ENCODE measurements at regions not wholly inside any gene's neighbourhood (a gene's known extent, or its start where the extent isn't known, plus 50 kb on each side); places are given as distances from the start of the nearest gene placed in this dataset.
"Not testable (repeated sequence)": the region's sequence is repeated elsewhere in the genome, so short reads cannot be mapped to it uniquely, and the experiment has no call there.

GRCh38 chr10:109237682-109238081, 685.6 kb downstream of the XPNPEP1 start:
- H3K4me3 ChIP-seq (ENCODE audit: low read length, poor library complexity, severe bottlenecking) = no peak overlapping the region
- H3K79me2 ChIP-seq (ENCODE audit: insufficient read depth, low read length) = no peaks in the 10 kb centered on the region
- no peak overlapping the region for H3K4me2 ChIP-seq (ENCODE audit: low read depth, low read length, poor library complexity, severe bottlenecking)
- H3K36me3 ChIP-seq (ENCODE audit: insufficient read depth, low read length) = no peaks in the 10 kb centered on the region
- H3K27me3 ChIP-seq (ENCODE audit: insufficient read depth, low read length, poor library complexity, severe bottlenecking) = no peaks in the 10 kb centered on the region
- H3F3A ChIP-seq (ENCODE audit: low read depth) = no peaks in the 10 kb centered on the region
- H3K4me1 ChIP-seq (ENCODE audit: insufficient read depth, low read length, poor library complexity, severe bottlenecking) = no peaks in the 10 kb centered on the region
- TF ChIP-seq CTCF (conservative IDR thresholded peaks at IDR 0.05; ENCODE audit: low read length) (no peak), EZH2phosphoT487 (IDR thresholded peaks at IDR 0.05; ENCODE audit: borderline replicate concordance) (no peak)
- H3K9me2 ChIP-seq (replicated peaks; ENCODE audit: low read depth, low read length) = no peaks in the 10 kb centered on the region
- H3K9me3 ChIP-seq (ENCODE audit: insufficient read depth, low read depth, low read length) = no peaks in the 10 kb centered on the region
- H3K9ac ChIP-seq (ENCODE audit: low read depth, low read length, poor library complexity, severe bottlenecking) = no peak overlapping the region
- H4K20me1 ChIP-seq (ENCODE audit: insufficient read depth, low read length, poor library complexity, severe bottlenecking) = no peaks in the 10 kb centered on the region
- no peak overlapping the region for H2AFZ ChIP-seq (ENCODE audit: low read length)

- Histone ChIP-seq H3K79me2 (ENCODE audit: insufficient read depth, low read length) (no peaks in the 10 kb centered on the region), H3F3A (ENCODE audit: low read depth) (no peaks in the 10 kb centered on the region), H4K20me1 (ENCODE audit: insufficient read depth, low read length, poor library complexity, severe bottlenecking) (no peaks in the 10 kb centered on the region), H3K9ac (ENCODE audit: low read depth, low read length, poor library complexity, severe bottlenecking) (no peak overlapping the region), H3K9me3 (ENCODE audit: insufficient read depth, low read depth, low read length) (no peaks in the 10 kb centered on the region), H3K4me1 (ENCODE audit: insufficient read depth, low read length, poor library complexity, severe bottlenecking) (no peaks in the 10 kb centered on the region), H3K9me2 (replicated peaks; ENCODE audit: low read depth, low read length) (no peaks in the 10 kb centered on the region), H2AFZ (ENCODE audit: low read length) (no peak overlapping the region), H3K27me3 (ENCODE audit: insufficient read depth, low read length, poor library complexity, severe bottlenecking) (no peaks in the 10 kb centered on the region), H3K4me3 (ENCODE audit: low read length, poor library complexity, severe bottlenecking) (no peak overlapping the region), H3K36me3 (ENCODE audit: insufficient read depth, low read length) (no peaks in the 10 kb centered on the region), H3K4me2 (ENCODE audit: low read depth, low read length, poor library complexity, severe bottlenecking) (no peak overlapping the region)
- TF ChIP-seq CTCF (conservative IDR thresholded peaks at IDR 0.05; ENCODE audit: low read length) (no peak), EZH2phosphoT487 (IDR thresholded peaks at IDR 0.05; ENCODE audit: borderline replicate concordance) (no peak)
These were observed 686.3 kb downstream of the XPNPEP1 start for GRCh38 chr10:109237050-109237449.

- not testable (repeated sequence) for H3K9me3 ChIP-seq (ENCODE audit: insufficient read depth, low read depth, low read length); H3K79me2 ChIP-seq (ENCODE audit: insufficient read depth, low read length); H3F3A ChIP-seq (ENCODE audit: low read depth); H2AFZ ChIP-seq (ENCODE audit: low read length); H3K27me3 ChIP-seq (ENCODE audit: insufficient read depth, low read length, poor library complexity, severe bottlenecking); H4K20me1 ChIP-seq (ENCODE audit: insufficient read depth, low read length, poor library complexity, severe bottlenecking); H3K4me3 ChIP-seq (ENCODE audit: low read length, poor library complexity, severe bottlenecking); H3K4me1 ChIP-seq (ENCODE audit: insufficient read depth, low read length, poor library complexity, severe bottlenecking); H3K4me2 ChIP-seq (ENCODE audit: low read depth, low read length, poor library complexity, severe bottlenecking); H3K9me2 ChIP-seq (replicated peaks; ENCODE audit: low read depth, low read length); H3K36me3 ChIP-seq (ENCODE audit: insufficient read depth, low read length); H3K9ac ChIP-seq (ENCODE audit: low read depth, low read length, poor library complexity, severe bottlenecking)
These were observed 699.8 kb downstream of the XPNPEP1 start for GRCh38 chr10:109223533-109223932.

GRCh38 chr10:109219935-109220605, 703.2 kb downstream of the XPNPEP1 start:
- H3K9me2 ChIP-seq (replicated peaks; ENCODE audit: low read depth, low read length) = no peaks in the 10 kb centered on the region
- H3K9me3 ChIP-seq (ENCODE audit: insufficient read depth, low read depth, low read length) = no peaks in the 10 kb centered on the region
- TF ChIP-seq CTCF (conservative IDR thresholded peaks at IDR 0.05; ENCODE audit: low read length) (no peak), EZH2phosphoT487 (IDR thresholded peaks at IDR 0.05; ENCODE audit: borderline replicate concordance) (no peak)
- H4K20me1 ChIP-seq (ENCODE audit: insufficient read depth, low read length, poor library complexity, severe bottlenecking) = no peaks in the 10 kb centered on the region
- H3F3A ChIP-seq (ENCODE audit: low read depth) = no peaks in the 10 kb centered on the region
- H3K79me2 ChIP-seq (ENCODE audit: insufficient read depth, low read length) = no peaks in the 10 kb centered on the region
- no peak overlapping the region for H3K4me2 ChIP-seq (ENCODE audit: low read depth, low read length, poor library complexity, severe bottlenecking)
- no peaks in the 10 kb centered on the region for H3K36me3 ChIP-seq (ENCODE audit: insufficient read depth, low read length)
- H3K4me1 ChIP-seq (ENCODE audit: insufficient read depth, low read length, poor library complexity, severe bottlenecking) = no peaks in the 10 kb centered on the region
- H3K4me3 ChIP-seq (ENCODE audit: low read length, poor library complexity, severe bottlenecking) = no peak overlapping the region
- H2AFZ ChIP-seq (ENCODE audit: low read length) = no peak overlapping the region
- H3K9ac ChIP-seq (ENCODE audit: low read depth, low read length, poor library complexity, severe bottlenecking) = no peak overlapping the region
- no peaks in the 10 kb centered on the region for H3K27me3 ChIP-seq (ENCODE audit: insufficient read depth, low read length, poor library complexity, severe bottlenecking)

All from Loucy (cell line).